B cell (primary cell): ENCODE measurements at regions not wholly inside any gene's neighbourhood (a gene's known extent, or its start where the extent isn't known, plus 50 kb on each side); places are given as distances from the start of the nearest gene placed in this dataset.

Experiments
- ATAC-seq: fragments of 200-7000 bp; cut with Tn5 transposase; one replicate; pipeline ENCODE4 v1.10.0; 2021; ENCODE audit warnings: low read depth, mild to moderate bottlenecking, moderate number of reproducible peaks, moderate library complexity
- CTCF ChIA-PET: fragments of 350-600 bp; sonication (Branson Sonifier 250); formaldehyde crosslinking; loops from one replicate; lab custom pipeline; 2021; ENCODE audit warnings: antibody characterized with exemption, inconsistent platforms; lab: Charles Lee
- POLR2A ChIA-PET: fragments of 350-600 bp; sonication (Branson Sonifier 250); formaldehyde crosslinking; loops from one replicate; lab custom pipeline; 2021; ENCODE audit warnings: antibody characterized with exemption; lab: Charles Lee
- DNase-seq: peaks from one replicate; pipeline ENCODE4 v3.0.0; 2013
- H2AFZ ChIP-seq: 2 replicates; pipeline ENCODE4 v1.6.1; 2012; ENCODE audit warnings: mild to moderate bottlenecking, low read depth, low read length; ENCODE audit not compliant: insufficient read depth, poor library complexity, severe bottlenecking
- H3K27ac ChIP-seq, 2 donors: 1 replicate in 1 of 2; 2 replicates in 1 of 2; pipeline ENCODE4 v1.5.1; 2012 to 2013; ENCODE audit warnings: low read length in 2 of 2, mild to moderate bottlenecking in 2 of 2, moderate library complexity in 1 of 2
- H3K27me3 ChIP-seq, 4 experiments: fragments of 200-600 bp in 1 of 4; sonication (generic) in 1 of 4; replicated peaks in 1 of 4; 1 replicate in 2 of 4; 2 replicates in 2 of 4; pipeline versions ENCODE4 v1.6.1 to v1.7.0; 2013 to 2016; ENCODE audit warnings: low read length in 3 of 4, mild to moderate bottlenecking in 2 of 4, mixed read lengths in 1 of 4, moderate library complexity in 1 of 4; ENCODE audit not compliant: insufficient read depth in 4 of 4, control insufficient read depth in 3 of 4; ENCODE audit errors: control extremely low read depth in 1 of 4
- H3K36me3 ChIP-seq, 2 experiments: replicated peaks in 1 of 2; 1 replicate in 1 of 2; 2 replicates in 1 of 2; pipeline versions ENCODE4 v1.6.1 to v1.7.1; 2013; ENCODE audit warnings: low read length in 1 of 2; ENCODE audit not compliant: insufficient read depth in 2 of 2, control insufficient read depth in 1 of 2; ENCODE audit errors: control extremely low read depth in 1 of 2, extremely low read depth in 1 of 2
- H3K4me1 ChIP-seq, 2 donors: fragments of 200-600 bp in 1 of 2; sonication (generic) in 1 of 2; 1 replicate in 1 of 2; 2 replicates in 1 of 2; pipeline versions ENCODE4 v1.5.1 to v1.6.1; 2013 to 2017; ENCODE audit warnings: low read length in 2 of 2; ENCODE audit not compliant: control insufficient read depth in 2 of 2, insufficient read depth in 2 of 2
- H3K4me2 ChIP-seq: replicated peaks from 2 replicates; pipeline ENCODE3; 2012; ENCODE audit warnings: mild to moderate bottlenecking, low read depth, low read length; ENCODE audit not compliant: poor library complexity, severe bottlenecking
- H3K4me3 ChIP-seq, 5 experiments: fragments of 200-600 bp in 1 of 5; sonication (generic) in 1 of 5; 1 replicate in 3 of 5; 2 replicates in 2 of 5; pipeline versions ENCODE4 v1.5.1 to v1.7.0; 2011 to 2016; ENCODE audit warnings: low read length in 4 of 5, mild to moderate bottlenecking in 4 of 5, low read depth in 2 of 5, control low read depth in 1 of 5, moderate library complexity in 1 of 5; ENCODE audit not compliant: insufficient read depth in 1 of 5; ENCODE audit errors: control extremely low read depth in 1 of 5, extremely low read depth in 1 of 5
- H3K79me2 ChIP-seq: fragments of 200-600 bp; sonication (generic); one replicate; pipeline ENCODE4 v1.6.0; 2016; ENCODE audit warnings: low read length; ENCODE audit not compliant: control insufficient read depth, insufficient read depth
- H3K9ac ChIP-seq: fragments of 200-600 bp; sonication (generic); 2 replicates; pipeline ENCODE4 v1.6.1; 2017; ENCODE audit warnings: mild to moderate bottlenecking, low read length, moderate library complexity
- H3K9me3 ChIP-seq, 3 donors: one replicate each; pipeline versions ENCODE4 v1.6.1 to v1.7.1; 2013; ENCODE audit warnings: low read length in 2 of 3; ENCODE audit not compliant: control insufficient read depth in 2 of 3, insufficient read depth in 1 of 3; ENCODE audit errors: control extremely low read depth in 1 of 3
- H4K20me1 ChIP-seq: 2 replicates; pipeline ENCODE4 v1.6.0; 2012; ENCODE audit warnings: mild to moderate bottlenecking, low read length; ENCODE audit not compliant: insufficient read depth, control insufficient read depth, poor library complexity, severe bottlenecking
- H3K27ac Mint-ChIP-seq: one replicate; pipeline ENCODE4 v1.8.0; 2021; ENCODE audit warnings: mixed read lengths
- H3K27me3 Mint-ChIP-seq: one replicate; pipeline ENCODE4 v1.8.0; 2021; ENCODE audit warnings: mixed read lengths
- H3K4me1 Mint-ChIP-seq: one replicate; pipeline ENCODE4 v1.8.0; 2021; ENCODE audit warnings: mixed read lengths
- H3K4me3 Mint-ChIP-seq: one replicate; pipeline ENCODE4 v1.8.0; 2021; ENCODE audit warnings: mixed read lengths
- H3K9me3 Mint-ChIP-seq: one replicate; pipeline ENCODE4 v1.8.0; 2022; ENCODE audit warnings: mixed read lengths; ENCODE audit not compliant: insufficient read depth
- CTCF ChIP-seq: fragments of 200-600 bp; IDR thresholded peaks from one replicate; pipeline ENCODE4 v1.8.0; 2022; ENCODE audit warnings: antibody characterized with exemption, mild to moderate bottlenecking
- EZH2 ChIP-seq: IDR thresholded peaks from 2 replicates; pipeline ENCODE4 v1.6.1; 2012; ENCODE audit warnings: borderline replicate concordance, low read depth, mild to moderate bottlenecking, moderate library complexity, low read length; ENCODE audit not compliant: insufficient read depth, poor library complexity, severe bottlenecking
- WGBS: methylation state at CpG from one replicate; pipeline ENCODE4 v1.1.5; 2013; ENCODE audit warnings: missing lambda C conversion rate; ENCODE audit not compliant: insufficient coverage; 5-methylcytosine and 5-hydroxymethylcytosine counted together
- intact Hi-C: fragments of 100-400 bp; cut with micrococcal nuclease; formaldehyde crosslinking; loops from one replicate; pipeline ENCODE4 v1.10.0; 2022

GRCh38 chr3:64336488-64336887 lies 111.2 kb upstream of the PRICKLE2 start:
- Histone ChIP-seq H3K4me1 (no peaks in the 10 kb centered on the region), H3K36me3 (no peaks in the 10 kb centered on the region), H3K4me3 (no peak overlapping the region), H3K27me3 (no peaks in the 10 kb centered on the region), H3K4me2 (no peak overlapping the region), H3K27ac (no peak overlapping the region), H3K9me3 (peaks cover 0 to 3% (median 0%) of the 10 kb centered on the region in 3 donors), H3K9ac (no peak overlapping the region), H2AFZ (no peak overlapping the region), H3K79me2 (no peaks in the 10 kb centered on the region), H4K20me1 (no peaks in the 10 kb centered on the region)
- Mint-ChIP-seq H3K9me3 (peaks cover 3% of the 10 kb centered on the region), H3K27ac (no peak overlapping the region), H3K4me3 (no peak overlapping the region), H3K27me3 (no peaks in the 10 kb centered on the region), H3K4me1 (no peaks in the 10 kb centered on the region)
- ChIA-PET POLR2A (no interaction called here), CTCF (no interaction called here)
- intact Hi-C loops, result no loop called here
- no CpG with 5 or more reads among the region's 3 CpGs for WGBS
- ATAC-seq (no peak), DNase-seq (no peak)
- TF ChIP-seq CTCF (no peak), EZH2 (no peak)

DNA sequence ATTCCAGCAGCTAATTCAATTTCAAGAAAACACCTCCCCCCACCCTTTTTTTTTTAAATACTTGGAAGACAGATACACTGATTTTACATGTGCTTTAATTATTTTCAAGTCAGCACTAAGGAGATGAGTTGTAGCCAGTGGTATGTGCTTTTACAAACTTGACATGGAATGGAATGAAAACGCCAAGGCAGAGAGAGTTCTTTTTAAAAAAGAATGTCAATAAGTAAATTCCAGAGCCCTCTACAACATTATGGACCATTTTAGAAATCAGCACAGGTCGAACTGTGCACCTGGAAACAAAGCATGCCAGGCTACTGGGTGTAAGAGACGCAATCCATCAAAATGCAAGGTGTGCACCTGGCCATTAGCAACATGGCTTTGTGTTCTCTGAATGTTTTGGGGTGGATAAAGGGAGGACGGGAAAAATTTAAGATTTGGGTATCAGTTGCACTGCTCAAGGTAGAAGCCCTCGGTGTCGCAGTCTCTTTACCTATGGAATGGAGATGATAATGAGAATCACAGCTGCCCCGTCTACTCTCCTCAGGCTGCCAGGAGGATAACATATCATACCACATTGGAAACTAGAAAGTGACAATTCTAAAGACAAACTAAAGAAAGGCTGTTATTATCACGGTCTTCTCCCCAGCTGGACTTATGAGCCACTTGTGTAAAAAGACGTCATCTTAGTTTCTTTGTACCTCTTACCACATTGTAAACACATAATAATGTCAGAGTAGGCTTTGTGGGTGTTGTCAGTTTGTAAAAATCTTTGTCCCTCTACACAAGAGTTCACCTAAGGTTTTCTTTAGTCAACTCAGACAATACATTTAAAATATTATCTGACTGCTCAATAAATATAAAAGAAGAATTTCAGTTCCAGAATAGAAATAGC lies 107.4 kb upstream of the PRICKLE2 start:
- H3K27me3 Mint-ChIP-seq, result no peaks in the 10 kb centered on the region
- Histone ChIP-seq H3K4me2 (no peak overlapping the region), H2AFZ (no peak overlapping the region), H3K27ac (no peak overlapping the region), H3K4me3 (no peak overlapping the region), H3K79me2 (no peaks in the 10 kb centered on the region), H3K27me3 (no peaks in the 10 kb centered on the region), H3K9ac (no peak overlapping the region), H4K20me1 (no peaks in the 10 kb centered on the region), H3K9me3 (no peaks in the 10 kb centered on the region), H3K36me3 (no peaks in the 10 kb centered on the region), H3K4me1 (no peaks in the 10 kb centered on the region)
- ChIA-PET POLR2A (no interaction called here), CTCF (no interaction called here)
- peaks cover 4% of the 10 kb centered on the region for H3K9me3 Mint-ChIP-seq
- no peak overlapping the region for H3K4me3 Mint-ChIP-seq
- 67% methylated on average over 2 of the region's 9 CpGs for WGBS
- intact Hi-C loops, result no loop called here
- no peaks in the 10 kb centered on the region for H3K4me1 Mint-ChIP-seq
- no peak for ATAC-seq
- TF ChIP-seq CTCF, result no peak
- TF ChIP-seq EZH2, result no peak
- no peak for DNase-seq
- no peak overlapping the region for H3K27ac Mint-ChIP-seq
